ENCODE measurements at regions not wholly inside any gene's neighbourhood (a gene's known extent, or its start where the extent isn't known, plus 50 kb on each side); places are given as distances from the start of the nearest gene placed in this dataset.

DNA sequence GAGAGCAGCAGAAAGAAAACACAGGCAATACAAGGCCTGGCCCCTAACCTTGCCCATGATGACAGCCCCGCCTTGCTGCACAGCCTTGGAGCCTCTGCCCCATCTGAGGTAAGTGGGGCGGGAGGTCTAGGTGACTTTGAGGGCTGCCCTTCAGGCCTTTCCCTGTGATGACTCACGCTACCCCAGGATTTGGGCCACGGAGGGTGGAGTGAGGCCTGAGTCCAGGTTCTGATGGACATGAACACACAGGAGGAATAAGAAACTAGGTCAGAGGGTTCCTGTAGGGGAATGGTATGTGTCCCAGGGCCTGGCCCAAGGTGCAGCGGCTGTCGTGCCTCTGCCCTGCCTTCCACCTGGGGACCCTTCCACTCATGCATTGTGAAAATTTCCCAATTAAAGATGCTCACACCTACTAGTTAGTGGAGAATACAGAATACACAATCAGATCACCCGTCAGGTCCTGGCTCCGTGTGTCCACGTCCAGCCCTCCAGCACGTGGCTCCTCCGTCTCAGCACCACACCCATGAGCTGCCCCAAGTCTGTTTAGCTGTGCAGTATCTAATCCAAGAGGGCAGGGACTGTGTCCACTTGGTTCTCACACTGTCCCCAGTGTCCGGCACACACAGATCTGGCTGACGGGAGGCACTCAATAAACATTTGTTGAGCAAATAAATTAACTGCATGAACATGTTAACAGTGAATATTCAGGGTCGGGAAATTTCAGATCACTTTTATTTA lies 111.0 kb downstream of the CHST1 start:
- no peak for DNase-seq

DNA sequence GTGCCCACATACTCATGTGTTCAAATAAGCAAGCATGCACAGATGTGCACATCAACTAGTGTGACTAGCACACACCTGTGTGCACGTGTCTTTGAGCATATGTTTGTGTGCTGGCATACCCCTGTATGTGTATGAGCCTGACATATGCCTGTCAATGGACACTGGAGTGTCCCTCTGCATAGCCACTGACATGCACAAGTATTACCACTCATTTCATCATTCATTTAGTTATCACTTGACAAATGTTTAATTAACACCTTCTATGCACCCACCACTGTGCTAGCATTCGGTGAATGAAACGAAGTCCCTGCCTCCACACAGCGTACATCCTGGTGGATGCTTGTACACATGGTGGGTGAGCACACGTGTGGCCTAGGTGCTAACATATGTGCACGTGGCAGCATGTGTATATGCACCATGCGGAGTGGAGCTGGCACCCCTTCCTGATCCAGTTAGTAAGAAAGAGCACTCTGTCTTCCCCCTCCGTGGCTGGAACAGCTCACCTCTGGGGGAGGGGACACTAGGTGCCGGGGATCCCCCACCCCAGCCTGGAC lies 112.0 kb downstream of the CHST1 start:
- no peak for DNase-seq

DNA sequence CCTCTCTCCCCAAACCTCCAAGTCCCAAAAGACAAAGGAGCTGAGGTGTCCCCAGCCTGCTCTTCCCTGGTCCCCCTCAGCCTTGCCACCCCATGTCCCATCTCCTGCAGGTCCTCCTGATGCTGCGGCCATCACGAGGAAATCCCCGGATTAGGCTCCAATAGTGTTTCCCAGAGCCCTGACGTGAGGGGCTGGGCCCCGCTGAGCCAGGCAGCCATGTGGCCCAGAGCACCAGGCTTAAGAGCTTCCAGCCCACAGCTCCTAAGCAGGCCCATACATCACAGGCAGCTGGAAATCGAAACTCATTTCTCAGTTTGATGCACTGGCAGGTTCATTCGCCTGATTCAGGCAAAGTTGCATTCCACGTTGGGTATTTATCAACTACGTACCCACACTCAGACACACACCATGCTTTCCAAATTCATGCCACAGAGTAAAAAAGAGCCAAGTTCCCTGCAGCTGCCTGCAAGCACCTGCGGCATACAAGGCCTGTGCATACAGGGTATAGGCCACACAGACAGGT lies 114.2 kb downstream of the CHST1 start:
- no peak for DNase-seq

DNA sequence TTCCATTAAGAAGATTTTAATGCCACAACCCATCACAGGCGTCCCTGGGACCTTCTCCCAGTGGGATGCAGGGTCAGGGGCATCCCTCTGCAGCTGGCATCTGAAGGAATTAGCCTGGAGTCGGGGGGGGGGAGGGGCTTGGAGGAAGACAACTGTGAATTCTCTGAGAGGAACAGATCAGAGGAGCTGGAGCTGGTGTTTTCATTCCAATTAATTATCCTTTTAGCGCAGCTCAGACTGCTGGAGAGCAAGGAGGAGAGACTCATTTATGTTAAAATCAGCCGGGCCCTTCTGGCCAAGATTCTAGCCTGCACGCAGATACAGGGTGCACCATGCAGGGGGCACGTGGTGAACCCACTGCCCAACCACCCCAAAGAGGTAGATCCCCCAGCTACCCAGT lies 116.2 kb downstream of the CHST1 start:
- no peak for DNase-seq

DNA sequence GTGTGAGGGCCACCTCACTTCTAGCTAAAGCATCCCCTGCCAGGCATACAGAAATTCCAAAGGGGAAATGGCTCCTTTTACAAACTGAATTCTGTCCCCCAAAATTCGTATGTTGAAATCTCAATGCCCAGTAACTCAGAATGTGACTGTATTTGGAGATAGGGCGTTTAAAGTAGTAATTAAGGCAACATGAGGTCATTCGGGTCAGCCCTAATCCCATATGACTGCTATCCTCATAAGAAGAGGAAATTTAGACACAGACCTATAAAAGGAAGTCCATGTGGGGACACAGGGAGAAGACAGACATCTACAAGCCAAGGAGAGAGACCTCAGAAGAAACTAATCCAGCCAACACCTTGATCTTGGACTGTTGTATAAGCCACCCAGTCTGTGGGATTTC lies 119.1 kb downstream of the CHST1 start:
- DNase-seq = no peak

DNA sequence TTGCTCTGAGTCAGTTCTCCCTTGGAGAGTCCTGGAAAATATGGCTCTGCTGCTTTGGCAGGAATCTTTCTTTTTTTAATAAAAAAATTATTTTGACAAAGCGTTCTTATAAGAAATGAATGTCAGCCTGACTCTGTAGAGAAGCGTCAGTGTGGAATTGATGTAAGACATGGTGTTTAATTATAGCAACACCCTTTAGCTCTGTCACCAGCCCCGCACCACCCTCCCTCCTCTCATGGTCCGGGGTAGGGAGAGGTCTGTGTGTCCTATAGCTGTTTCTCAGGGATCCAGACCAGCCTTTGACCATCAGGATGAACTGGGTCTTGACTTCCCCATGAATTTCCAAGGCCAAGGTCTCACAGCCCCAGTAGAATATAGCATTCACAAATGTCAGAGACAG lies 120.6 kb downstream of the CHST1 start:
- DNase-seq = no peak

DNA sequence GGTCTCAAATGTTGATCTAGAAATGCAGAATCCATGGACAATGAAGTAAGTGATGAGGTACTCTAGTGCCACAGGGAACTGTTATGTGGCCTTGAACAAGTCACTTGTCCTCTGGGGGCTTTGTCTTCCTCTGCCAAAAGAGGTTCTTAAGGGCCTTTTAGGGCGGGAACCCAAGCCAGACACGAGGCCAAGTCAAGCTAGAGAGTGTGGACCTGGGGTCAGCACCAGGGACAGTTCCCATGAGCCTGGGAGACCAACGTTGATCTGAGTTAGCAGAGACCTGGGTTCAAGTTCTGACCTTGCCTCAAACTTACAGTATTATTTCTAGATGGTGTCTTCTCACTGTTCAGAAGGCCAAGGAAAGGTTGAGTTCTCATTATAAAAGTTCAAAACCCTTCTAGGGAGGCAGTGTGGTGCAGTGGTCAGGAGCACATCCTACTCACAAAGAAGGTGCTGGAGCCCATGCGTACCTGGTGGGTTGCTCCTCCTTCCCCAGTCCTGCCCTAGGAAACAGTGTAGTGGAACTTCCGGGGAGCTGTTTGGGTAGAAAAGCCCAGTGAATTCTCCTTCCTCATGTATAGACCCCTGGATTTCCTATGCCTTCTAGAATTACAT lies 121.5 kb downstream of the CHST1 start:
- no peak for DNase-seq

DNA sequence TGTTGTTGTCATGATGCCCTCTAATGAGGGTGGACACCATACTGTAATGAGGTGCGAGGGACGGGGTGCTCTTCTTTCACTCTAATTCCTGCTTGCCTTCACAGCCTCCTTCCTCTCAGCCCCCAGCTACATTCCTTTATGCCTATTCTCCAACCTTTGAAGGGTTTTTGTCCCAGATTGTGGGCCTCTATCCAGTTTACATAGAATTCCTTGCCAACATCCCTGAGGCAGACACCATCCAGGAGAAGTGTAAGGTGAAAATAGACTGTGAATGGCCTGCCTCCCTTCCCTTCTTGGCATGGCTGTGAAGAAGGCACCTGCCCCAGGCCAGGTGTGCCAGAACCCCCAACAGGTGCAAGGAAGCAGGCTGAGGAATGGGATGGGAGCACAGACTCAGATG lies 122.3 kb downstream of the CHST1 start:
- DNase-seq = no peak

DNA sequence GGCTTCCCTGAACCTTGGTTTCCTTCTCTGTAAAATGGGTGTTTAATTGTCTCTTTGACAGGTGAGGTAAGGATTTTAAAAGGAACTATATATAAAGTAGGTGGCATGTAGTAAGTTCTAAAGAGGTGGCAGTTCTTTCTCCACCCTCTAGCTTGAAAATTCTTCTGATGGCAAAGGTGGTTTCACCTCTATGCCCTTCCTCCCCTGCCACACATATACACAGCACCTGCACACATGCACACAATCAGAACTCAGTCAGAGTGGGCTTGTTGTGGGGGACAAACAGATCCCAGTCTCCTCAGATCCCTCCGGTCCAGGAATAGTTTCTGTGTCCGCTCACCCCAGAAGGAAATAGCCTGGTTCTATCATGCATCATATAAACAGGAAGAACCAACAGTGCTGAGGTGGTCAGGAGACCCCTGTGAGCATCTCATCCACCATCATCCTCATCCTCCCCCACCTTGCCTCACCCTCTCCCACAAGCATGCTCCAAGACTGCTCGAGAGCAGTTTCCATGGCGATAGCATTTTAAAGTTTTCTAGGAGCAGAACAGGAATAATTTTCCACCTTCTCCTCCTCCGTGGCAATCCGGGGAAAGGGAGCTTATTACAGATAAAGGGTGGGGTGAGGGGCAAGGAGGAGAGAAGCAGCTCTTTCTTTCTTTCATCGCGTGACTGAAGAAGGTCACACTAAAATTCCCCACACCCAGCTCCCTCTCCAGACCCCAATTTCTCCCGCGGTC lies 123.6 kb downstream of the CHST1 start:
- no peak for DNase-seq

DNA sequence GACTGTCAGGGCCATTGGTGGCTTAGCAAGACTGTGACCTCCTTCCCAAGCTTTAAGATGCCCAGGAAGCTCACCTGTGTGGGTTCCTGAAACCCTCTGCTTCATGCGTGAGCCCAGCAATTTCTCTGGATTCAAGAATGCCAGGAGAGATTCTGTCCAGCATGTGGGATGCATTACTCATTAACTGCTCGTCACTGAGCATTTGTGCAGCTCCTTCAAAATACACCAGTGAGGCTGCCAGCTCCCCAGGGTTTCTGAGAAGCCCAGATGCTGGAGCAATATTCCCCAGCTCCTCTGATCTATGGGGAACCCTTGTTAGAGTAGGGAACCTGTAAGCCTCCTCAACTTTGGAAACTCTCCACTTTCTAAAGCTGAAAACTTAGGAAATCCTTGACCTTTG lies 126.5 kb downstream of the CHST1 start:
- no peak for DNase-seq

DNA sequence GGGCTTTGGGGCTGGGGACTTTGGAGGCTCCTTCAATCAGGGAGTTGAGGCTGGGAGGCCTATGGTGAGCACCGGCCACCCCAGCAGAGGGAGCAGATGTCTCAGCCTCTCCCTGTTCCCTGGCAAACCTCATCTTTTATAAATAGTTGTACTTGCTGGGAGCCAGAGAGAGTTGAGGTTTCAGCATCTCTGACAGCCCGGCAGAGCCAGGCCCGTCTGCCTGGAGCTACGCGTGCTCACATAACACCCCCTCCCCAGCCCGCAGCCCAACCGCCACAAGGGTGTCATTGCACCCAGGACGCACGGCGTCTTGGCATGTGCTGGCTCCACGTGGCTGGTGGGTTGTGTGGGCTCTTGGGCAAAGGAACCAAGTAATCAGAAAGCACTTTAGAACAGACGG lies 127.1 kb downstream of the CHST1 start:
- DNase-seq = no peak

DNA sequence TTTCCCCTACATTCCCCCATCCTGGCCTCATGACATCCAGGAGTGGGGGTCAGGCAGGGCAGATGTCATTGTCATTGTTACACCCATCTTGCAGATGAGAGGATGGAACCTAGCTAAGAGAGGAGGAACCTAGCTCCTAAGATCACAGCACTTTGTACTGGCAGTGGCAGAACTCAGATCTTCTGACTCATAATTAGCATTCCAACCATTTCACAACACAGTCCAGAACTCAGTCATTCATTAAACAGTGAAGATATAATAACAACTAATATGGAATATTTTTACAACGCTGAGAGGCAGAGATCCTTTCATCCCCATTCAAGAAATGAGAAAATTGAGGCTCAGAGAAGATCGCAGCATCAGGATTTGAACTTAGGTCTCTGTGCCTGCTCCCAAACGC lies 127.8 kb downstream of the CHST1 start:
- DNase-seq = no peak

DNA sequence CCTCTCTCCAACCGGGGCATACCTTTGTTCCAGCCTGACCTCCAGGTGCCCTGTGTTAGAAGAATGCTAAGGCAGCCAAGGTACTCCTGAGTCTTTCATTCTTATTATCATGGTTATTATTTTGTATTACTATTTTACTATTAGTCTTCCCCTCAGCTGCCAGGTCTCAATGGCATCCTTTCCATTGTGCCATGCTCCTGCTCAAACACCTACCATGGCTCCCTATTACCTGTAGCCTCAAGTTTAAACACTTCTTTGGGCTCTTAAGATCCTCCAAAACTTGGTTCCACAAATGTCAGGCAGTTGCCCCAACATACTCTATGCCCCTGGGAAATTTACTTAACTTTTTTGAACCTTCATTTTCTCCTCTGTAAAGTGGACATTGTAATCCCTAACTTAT lies 130.4 kb downstream of the CHST1 start:
- DNase-seq = no peak

DNA sequence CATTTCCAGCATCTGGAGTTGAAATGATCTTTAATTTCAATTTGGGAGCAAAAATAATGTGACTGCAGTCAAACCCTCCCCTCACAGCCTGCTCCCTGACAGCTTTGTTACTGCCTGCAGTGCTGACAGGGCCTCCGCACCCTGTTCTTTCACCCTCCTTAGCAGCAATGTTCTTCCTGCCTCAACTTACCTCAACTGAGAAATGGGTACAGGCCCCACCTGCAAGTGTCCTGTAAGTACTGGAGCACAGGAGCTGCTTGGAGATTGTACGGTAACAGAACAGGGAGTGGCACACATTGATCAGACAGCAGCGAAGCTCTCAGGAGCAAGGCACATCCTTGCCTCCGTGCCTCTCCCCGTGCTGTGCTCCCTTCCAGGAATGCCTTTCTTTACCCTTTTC lies 131.3 kb downstream of the CHST1 start:
- DNase-seq = no peak

DNA sequence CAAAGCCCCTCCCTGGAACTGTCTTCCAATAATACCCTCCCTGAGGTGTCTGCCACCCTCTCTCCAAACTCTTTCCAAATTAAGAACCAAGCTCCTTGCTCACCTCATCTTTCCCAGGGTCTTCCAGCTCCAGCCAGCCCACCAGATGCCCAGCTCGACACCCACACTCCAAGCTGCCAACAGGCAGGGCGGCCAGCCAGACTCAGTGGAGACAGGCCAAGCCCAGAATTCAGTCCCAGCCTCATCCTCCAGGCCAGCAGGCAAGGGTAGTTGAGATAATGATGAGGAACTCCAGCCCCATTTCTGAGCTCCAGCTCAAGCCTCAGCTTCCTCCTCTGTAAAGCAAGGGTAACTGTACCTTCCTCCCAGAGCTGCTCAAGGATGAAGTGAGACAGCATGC lies 132.9 kb downstream of the CHST1 start:
- no peak for DNase-seq

DNA sequence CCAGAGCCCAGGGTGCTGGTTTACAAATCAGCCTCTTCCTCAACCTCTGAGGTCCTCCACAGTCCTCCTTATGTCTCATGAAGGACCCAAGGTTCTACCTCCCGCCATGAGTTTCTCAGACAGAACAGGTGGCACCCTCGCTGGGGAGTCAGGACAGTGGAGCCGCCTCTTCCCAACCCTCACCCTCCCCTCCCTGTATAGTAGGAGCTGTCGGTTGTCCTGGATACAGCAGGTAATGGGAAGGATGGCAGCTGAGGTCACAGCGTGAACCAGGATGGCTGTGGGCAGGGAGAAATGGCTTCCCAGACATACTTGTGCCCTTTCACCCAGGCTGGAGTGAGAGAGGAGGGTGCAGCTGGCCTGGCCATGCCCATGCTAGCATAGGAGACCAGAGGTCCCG lies 134.6 kb downstream of the CHST1 start:
- no peak for DNase-seq

DNA sequence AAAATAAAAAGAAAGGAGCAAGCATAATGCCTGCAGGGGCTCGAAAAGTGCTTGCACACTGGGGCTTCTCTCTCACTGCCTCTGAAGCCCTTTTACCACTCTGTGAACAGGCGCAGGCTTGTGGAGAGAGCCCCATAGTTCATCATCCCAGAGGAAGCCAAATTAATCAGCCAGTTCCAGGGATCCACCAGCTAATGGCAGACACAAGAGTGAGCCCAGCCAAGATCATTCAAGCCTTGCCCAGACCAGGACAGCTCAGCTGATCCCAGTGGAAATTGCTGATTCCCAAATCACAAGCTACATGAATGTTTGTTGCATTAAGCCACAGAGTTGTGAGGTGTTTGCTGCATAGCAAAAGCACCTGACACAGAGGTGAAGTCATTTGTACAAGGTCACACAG lies 135.3 kb downstream of the CHST1 start:
- no peak for DNase-seq

DNA sequence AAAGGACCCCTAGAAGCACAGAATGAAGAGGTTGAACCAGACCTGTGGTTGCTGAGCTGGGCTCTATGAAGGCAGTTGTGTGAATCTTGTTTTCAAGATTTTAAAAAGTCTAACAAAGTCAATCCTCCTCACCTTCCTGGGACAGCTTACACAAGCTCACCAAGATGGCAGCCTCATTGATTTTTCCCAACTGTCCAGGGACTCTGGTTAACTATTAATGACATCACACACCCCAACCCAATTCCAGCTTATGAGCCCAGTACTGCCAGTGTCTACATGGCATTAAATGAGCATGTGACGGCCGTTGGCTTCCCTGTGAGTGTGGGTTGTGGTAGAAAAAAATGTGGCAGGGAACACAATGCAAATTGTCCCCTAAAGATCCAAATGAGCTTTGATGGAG lies 137.0 kb downstream of the CHST1 start:
- DNase-seq = no peak

DNA sequence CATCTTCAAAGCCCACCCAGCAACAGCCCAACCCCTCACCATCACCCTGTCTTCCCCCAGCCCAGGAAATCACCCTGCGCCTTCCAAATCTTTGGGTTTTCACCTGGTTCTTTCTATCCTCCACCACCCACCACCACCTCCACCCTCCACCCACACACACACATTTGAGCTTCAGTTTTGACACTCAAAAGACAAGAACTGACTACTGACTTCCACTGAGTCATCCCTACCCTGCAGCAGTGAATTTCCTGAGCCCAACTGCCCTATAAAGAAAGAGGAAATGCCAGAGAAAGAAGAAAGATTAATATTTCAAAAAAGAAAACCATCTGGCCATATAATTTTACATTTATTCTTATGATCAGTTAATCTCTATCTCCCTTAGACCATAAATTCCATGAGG lies 137.5 kb downstream of the CHST1 start:
- no peak for DNase-seq

DNA sequence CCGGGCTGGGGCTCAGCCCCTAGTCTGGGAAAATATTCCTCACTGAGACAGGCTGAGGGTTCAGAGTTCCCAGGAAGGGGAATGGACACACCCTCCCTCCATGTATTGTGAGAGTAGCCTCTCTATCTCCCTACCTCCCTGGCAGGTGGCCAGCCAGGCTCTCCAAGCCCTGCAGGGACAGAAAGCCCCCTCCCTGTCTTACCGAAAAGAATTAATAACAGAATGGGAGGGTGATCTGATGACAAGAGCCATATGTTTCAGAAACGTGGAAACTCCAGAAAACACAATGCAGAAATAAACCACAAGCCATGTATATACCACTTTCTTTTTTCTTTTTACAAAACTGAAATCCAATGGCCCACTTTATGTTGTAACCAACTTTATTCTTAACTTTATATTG lies 140.0 kb downstream of the CHST1 start:
- DNase-seq = no peak

DNA sequence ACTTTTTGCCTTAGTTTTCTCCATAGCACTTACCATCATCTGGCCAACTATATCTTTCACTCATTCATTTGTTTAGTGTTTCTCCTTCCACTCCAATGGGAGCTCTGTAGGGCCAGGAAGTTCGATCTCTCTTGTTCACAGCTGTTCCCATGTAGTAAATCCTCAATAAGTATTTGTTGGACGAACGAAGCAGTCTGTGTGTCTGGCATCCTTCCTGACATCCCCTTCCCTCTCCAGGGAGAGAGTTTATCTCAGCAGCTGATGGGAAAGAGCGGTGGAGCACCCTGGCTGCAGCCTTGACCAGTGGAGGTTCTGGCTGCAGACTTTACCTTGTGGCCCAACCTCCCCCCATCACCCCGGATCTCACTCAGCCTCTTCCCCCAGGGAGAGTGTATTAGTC lies 141.7 kb downstream of the CHST1 start:
- DNase-seq = no peak

DNA sequence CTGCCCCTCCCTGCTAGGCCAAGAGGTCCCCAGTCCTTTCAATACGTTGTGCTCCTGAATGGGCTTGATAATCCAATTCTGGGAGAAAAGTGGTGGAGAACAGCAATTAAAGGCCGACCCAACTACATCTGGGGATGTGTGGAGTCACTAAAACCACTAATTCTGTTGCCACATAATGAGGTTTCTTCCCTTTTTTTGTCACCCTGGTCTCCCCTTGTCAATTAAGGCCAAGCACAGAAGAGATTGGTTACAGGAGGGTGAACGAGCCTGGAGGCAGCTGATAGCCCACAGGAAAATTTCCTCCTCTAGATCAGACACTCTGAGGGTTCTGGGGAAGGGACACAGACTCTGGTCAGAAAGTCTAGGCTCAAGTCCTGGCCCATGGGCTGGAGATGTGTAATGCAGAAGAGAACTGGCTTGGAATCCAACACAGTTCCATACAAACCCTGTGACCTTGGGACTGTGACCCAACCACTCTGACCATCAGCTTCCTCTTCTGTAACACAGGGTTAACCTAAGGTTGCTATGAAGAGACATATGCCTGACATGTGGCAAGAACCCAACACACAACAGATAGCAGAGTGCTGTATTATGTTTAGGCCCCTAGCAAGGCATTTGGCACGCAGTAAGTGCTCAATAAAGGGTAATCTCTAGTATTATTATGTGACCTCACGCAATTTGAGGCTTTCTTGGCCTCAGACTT lies 146.4 kb downstream of the CHST1 start:
- DNase-seq = no peak

DNA sequence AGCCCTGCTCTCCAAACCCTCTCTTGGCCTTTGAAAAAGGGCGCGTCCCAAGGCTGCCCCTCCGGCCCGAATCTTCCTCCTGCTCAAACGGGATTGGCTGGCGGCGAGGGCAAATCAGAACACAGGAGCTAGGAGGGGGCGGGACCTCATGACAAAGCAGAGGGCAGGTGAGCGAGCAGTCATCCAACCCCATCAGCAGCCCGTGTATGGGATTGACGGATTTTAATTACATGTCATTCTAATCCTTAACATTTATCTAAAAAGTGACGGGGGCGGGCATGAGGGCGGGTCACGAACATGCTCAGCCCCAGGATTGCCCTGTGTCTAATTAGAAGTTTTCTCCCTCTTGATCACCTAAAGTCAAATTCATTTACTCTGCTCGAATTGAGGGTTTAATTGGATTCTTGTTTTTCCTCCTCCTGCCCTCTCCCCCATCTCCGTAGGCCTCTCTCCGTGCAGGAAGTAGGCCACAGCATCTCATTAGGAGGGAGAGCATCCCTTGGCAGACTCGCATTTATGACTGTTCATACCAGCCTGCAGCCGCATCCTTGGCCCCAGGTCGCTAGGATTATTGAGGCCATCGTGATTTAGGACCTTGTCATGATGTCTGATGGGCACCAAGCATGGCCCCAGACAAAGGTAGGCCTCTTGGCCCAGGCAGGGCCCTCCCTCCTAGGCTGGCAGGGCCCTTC lies 147.1 kb downstream of the CHST1 start:
- no peak for DNase-seq

All from midbrain (tissue), 1 donor.